ENCODE measurements at regions not wholly inside any gene's neighbourhood (a gene's known extent, or its start where the extent isn't known, plus 50 kb on each side); places are given as distances from the start of the nearest gene placed in this dataset.

- Histone ChIP-seq H3K36me3 (ENCODE audit: low read depth, missing control alignments) (no peaks in the 10 kb centered on the region), H3K9me3 (no peaks in the 10 kb centered on the region), H3K27me3 (no peaks in the 10 kb centered on the region), H3K4me1 (no peaks in the 10 kb centered on the region), H3K27ac (no peak overlapping the region), H3K4me3 (no peak overlapping the region)
- no peak for DNase-seq
- WGBS, 2 donors: 81 to 88% methylated on average over 1 of the region's 1 CpG
- intact Hi-C loops (cut with DNase I; ENCODE audit: low total_unique reads): no loop called here
- no peak for TF ChIP-seq CTCF (IDR thresholded peaks at IDR 0.05)
- no peak for TF ChIP-seq POLR2A (IDR thresholded peaks at IDR 0.05)
Measured at GRCh38 chr13:34002141-34002540, 184.2 kb downstream of the RFC3 start.

GRCh38 chr13:34002924-34003323 lies 185.0 kb downstream of the RFC3 start:
- H3K27me3 ChIP-seq: no peaks in the 10 kb centered on the region
- no peaks in the 10 kb centered on the region for H3K36me3 ChIP-seq (ENCODE audit: low read depth, missing control alignments)
- intact Hi-C loops (cut with DNase I; ENCODE audit: low total_unique reads): no loop called here
- H3K9me3 ChIP-seq: no peaks in the 10 kb centered on the region
- TF ChIP-seq POLR2A (IDR thresholded peaks at IDR 0.05) (no peak), CTCF (IDR thresholded peaks at IDR 0.05) (no peak)
- WGBS, 2 donors: 92 to 93% methylated on average over 4 of the region's 4 CpGs
- H3K27ac ChIP-seq: no peak overlapping the region
- no peak for DNase-seq
- no peaks in the 10 kb centered on the region for H3K4me1 ChIP-seq
- H3K4me3 ChIP-seq: no peak overlapping the region

DNA sequence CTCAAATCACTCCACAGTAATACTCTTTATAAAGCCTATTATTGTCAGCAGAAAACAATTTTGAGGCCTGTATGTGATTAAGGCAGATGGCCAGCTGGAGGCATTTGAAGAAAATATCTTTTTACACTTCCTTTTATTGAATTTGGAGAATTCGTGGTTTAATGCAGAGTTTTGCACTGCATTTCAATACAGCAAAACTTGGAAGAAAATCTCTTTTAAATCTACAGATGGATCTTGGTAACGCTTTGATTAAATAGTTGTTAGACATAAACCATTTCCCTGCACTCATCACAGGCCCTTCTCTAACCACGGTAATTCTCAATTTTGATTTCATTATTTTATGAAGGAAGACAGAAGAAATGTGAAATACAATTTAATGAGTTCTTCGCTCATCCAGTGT lies 185.7 kb downstream of the RFC3 start:
- WGBS, 2 donors: 65 to 83% methylated on average over 4 of the region's 4 CpGs
- Histone ChIP-seq H3K27me3 (no peaks in the 10 kb centered on the region), H3K4me1 (no peaks in the 10 kb centered on the region), H3K9me3 (no peaks in the 10 kb centered on the region), H3K36me3 (ENCODE audit: low read depth, missing control alignments) (no peaks in the 10 kb centered on the region), H3K27ac (no peak overlapping the region), H3K4me3 (no peak overlapping the region)
- intact Hi-C loops (cut with DNase I; ENCODE audit: low total_unique reads): no loop called here
- DNase-seq: no peak
- TF ChIP-seq CTCF (IDR thresholded peaks at IDR 0.05): no peak
- no peak for TF ChIP-seq POLR2A (IDR thresholded peaks at IDR 0.05)

GRCh38 chr13:34004676-34005075 lies 186.7 kb downstream of the RFC3 start:
- Histone ChIP-seq H3K4me1 (no peaks in the 10 kb centered on the region), H3K4me3 (no peak overlapping the region), H3K27ac (no peak overlapping the region), H3K36me3 (ENCODE audit: low read depth, missing control alignments) (no peaks in the 10 kb centered on the region), H3K27me3 (no peaks in the 10 kb centered on the region), H3K9me3 (no peaks in the 10 kb centered on the region)
- intact Hi-C loops (cut with DNase I; ENCODE audit: low total_unique reads): no loop called here
- WGBS, 2 donors: 80 to 90% methylated on average over 14 of the region's 14 CpGs
- DNase-seq: no peak
- TF ChIP-seq POLR2A (IDR thresholded peaks at IDR 0.05) (no peak), CTCF (IDR thresholded peaks at IDR 0.05) (no peak)

DNA sequence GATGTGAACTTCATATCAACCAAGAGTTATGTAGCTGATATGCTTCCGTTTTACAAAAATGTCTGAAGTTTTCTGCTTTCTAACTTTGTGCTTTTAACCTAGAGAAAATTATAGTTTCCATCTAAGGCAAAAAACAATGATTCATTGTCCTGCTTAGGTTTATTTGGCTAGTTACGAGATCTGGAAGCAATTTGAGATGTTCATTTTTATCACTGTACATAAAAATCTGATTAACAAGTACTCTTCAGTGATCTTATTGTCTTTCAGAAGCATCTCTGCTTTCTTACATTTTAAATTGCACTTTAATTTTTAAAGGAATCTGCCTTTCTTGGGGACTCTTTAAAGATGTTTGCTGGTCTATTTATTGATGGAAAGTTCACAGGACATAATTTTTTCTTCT lies 188.1 kb downstream of the RFC3 start:
- intact Hi-C loops (cut with DNase I; ENCODE audit: low total_unique reads): no loop called here
- H3K27me3 ChIP-seq: no peaks in the 10 kb centered on the region
- DNase-seq: no peak
- no peak for TF ChIP-seq CTCF (IDR thresholded peaks at IDR 0.05)
- TF ChIP-seq POLR2A (IDR thresholded peaks at IDR 0.05): no peak
- no peak overlapping the region for H3K27ac ChIP-seq
- H3K36me3 ChIP-seq (ENCODE audit: low read depth, missing control alignments): no peaks in the 10 kb centered on the region
- 45 to 49% methylated on average over 2 of the region's 2 CpGs for WGBS, 2 donors
- H3K4me1 ChIP-seq: no peaks in the 10 kb centered on the region
- no peak overlapping the region for H3K4me3 ChIP-seq
- H3K9me3 ChIP-seq: no peaks in the 10 kb centered on the region

Measured in testis (tissue), 2 donors.